ENCODE measurements at regions not wholly inside any gene's neighbourhood (a gene's known extent, or its start where the extent isn't known, plus 50 kb on each side); places are given as distances from the start of the nearest gene placed in this dataset.

DNA sequence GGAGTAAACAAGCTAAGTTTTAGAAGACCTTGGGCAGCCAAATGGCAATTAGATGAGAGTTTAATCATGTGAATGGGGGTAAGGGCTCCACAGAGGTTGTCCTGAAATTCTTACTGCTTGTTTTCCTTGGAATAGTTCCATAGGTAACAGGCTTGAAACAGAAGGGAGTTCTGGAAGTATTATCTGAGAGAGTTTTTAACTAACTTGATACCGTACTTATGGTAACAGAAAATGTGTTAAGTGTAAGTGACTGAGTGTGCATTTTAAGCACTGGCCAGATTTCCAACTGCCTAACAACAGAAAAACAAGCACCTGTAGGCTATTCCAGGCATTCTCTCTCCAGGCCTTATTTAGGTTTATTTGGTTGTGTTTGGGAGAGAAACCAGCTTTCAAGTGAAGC lies 414.6 kb upstream of the PDE3A start:
- no peak overlapping the region for H3K4me3 ChIP-seq (ENCODE audit: low read depth, low read length)
- no peaks in the 10 kb centered on the region for H3K36me3 ChIP-seq (ENCODE audit: control insufficient read depth, insufficient read depth, low read length)
- FAIRE-seq = no peak
- no peaks in the 10 kb centered on the region for H3K27me3 ChIP-seq (ENCODE audit: control insufficient read depth, insufficient read depth, low read length)
- no peak for DNase-seq (ENCODE audit: low read depth)
- TF ChIP-seq, protein P1, sequence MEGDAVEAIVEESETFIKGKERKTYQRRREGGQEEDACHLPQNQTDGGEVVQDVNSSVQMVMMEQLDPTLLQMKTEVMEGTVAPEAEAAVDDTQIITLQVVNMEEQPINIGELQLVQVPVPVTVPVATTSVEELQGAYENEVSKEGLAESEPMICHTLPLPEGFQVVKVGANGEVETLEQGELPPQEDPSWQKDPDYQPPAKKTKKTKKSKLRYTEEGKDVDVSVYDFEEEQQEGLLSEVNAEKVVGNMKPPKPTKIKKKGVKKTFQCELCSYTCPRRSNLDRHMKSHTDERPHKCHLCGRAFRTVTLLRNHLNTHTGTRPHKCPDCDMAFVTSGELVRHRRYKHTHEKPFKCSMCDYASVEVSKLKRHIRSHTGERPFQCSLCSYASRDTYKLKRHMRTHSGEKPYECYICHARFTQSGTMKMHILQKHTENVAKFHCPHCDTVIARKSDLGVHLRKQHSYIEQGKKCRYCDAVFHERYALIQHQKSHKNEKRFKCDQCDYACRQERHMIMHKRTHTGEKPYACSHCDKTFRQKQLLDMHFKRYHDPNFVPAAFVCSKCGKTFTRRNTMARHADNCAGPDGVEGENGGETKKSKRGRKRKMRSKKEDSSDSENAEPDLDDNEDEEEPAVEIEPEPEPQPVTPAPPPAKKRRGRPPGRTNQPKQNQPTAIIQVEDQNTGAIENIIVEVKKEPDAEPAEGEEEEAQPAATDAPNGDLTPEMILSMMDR (IDR thresholded peaks at IDR 0.05; ENCODE audit: insufficient read depth, low read length, severe bottlenecking) = no peak

DNA sequence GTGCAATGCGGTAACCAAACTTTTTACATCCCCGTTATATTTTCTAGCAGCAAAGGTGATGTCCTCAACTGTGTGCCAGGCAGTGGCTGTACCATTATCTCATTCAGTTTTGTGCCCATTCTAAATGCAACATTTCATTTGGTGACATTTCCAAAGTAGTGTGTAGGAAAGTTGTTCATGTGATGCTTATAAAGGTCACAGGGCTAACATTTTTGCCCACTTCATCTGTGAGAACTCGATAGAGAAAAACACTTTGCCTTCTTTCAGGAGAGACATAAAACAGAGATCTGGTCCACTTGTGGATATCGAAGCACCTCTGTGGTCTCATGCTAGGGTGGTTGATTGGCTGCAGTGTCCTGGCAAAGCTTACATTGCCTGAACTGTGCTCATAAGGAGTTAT lies 414.2 kb upstream of the PDE3A start:
- TF ChIP-seq, protein P1 (IDR thresholded peaks at IDR 0.05; ENCODE audit: insufficient read depth, low read length, severe bottlenecking) = no peak
- FAIRE-seq = no peak

DNA sequence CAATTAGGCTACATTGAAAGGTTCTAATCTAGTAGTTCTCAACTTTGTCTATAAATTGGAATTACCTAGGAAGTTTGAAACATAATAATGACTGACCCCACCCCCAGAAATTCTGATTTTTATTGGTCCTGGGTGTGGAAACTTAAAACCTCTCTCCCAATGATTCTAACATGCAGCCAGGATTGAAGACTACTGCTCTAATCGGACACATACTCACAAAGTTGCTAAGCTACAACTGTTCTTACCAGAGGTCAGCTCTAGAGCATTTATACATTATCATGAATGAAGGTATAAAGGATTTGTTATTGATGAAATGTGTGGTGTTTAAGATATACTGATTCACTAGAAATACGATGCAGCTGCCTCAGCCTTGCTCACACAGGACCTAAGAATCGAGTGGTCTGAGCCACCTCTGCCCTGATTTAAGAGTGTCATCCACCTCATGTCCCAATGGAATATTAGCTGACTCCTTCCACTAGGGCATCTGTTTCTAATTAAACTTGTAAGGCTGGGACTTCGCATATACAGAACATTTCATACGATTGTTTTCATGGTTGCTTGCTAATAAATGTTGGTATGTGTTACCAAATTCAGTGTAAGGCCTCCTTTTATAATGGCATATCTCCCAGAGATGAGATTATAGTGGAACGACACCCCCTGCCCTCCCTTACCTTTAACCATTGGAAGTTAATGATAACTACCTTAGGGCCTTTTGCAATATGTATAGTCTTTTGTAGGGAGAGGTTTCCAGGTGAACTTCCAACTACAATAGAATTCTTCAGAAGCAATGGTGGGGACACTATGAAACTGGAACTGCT lies 410.8 kb upstream of the PDE3A start:
- H3K27me3 ChIP-seq (ENCODE audit: control insufficient read depth, insufficient read depth, low read length) = no peaks in the 10 kb centered on the region
- FAIRE-seq (no peak), DNase-seq (ENCODE audit: low read depth) (no peak)
- TF ChIP-seq, protein P1 (IDR thresholded peaks at IDR 0.05; ENCODE audit: insufficient read depth, low read length, severe bottlenecking) = no peak
- no peaks in the 10 kb centered on the region for H3K36me3 ChIP-seq (ENCODE audit: control insufficient read depth, insufficient read depth, low read length)
- no peak overlapping the region for H3K4me3 ChIP-seq (ENCODE audit: low read depth, low read length)

More for the DNA sequence above, 414.2 kb upstream of the PDE3A start:
- no peak for DNase-seq (ENCODE audit: low read depth)
- no peaks in the 10 kb centered on the region for H3K36me3 ChIP-seq (ENCODE audit: control insufficient read depth, insufficient read depth, low read length)
- no peaks in the 10 kb centered on the region for H3K27me3 ChIP-seq (ENCODE audit: control insufficient read depth, insufficient read depth, low read length)
- H3K4me3 ChIP-seq (ENCODE audit: low read depth, low read length) = no peak overlapping the region

DNA sequence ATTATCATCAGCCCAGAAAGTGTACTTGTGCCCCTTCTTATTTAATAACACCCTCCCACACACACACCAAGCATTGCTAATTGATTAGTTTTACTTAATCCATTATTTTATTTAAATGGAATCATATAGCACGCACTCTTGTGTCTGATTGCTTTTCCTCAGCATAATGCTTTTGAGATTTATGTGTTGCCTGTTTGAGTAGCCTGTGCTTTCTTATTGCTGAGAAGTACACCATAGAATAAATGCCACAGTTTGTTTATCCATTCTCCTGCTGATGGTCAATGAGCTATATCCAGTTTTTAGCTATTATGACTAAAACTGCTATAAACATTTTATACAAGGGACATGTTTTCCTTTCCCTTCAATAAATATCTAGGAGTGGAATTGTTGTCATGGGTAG lies 409.9 kb upstream of the PDE3A start:
- Histone ChIP-seq H3K27me3 (ENCODE audit: control insufficient read depth, insufficient read depth, low read length) (no peaks in the 10 kb centered on the region), H3K36me3 (ENCODE audit: control insufficient read depth, insufficient read depth, low read length) (no peaks in the 10 kb centered on the region), H3K4me3 (ENCODE audit: low read depth, low read length) (no peak overlapping the region)
- no peak for DNase-seq (ENCODE audit: low read depth)
- FAIRE-seq = no peak
- TF ChIP-seq, protein P1 (IDR thresholded peaks at IDR 0.05; ENCODE audit: insufficient read depth, low read length, severe bottlenecking) = no peak

DNA sequence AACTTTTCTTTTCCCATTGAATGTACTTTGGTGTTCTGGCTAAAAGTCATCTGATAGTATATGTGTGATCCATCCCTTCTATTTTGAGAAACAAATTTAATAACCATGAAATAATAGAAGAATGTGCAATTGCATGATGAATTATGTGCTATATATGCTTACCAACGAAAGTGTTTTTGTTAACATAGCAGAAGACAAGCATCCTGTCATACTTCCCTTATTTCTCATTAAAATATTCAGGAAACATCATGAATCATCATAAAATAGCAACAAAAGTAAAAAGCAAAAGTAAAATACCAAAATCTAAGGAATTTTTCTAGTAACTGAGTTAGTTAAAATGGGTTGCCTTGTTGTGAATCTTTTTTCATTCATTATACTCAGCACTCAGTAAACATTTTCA lies 409.0 kb upstream of the PDE3A start:
- no peaks in the 10 kb centered on the region for H3K36me3 ChIP-seq (ENCODE audit: control insufficient read depth, insufficient read depth, low read length)
- H3K4me3 ChIP-seq (ENCODE audit: low read depth, low read length) = no peak overlapping the region
- TF ChIP-seq, protein P1 (IDR thresholded peaks at IDR 0.05; ENCODE audit: insufficient read depth, low read length, severe bottlenecking) = no peak
- FAIRE-seq (no peak), DNase-seq (ENCODE audit: low read depth) (no peak)
- H3K27me3 ChIP-seq (ENCODE audit: control insufficient read depth, insufficient read depth, low read length) = no peaks in the 10 kb centered on the region

DNA sequence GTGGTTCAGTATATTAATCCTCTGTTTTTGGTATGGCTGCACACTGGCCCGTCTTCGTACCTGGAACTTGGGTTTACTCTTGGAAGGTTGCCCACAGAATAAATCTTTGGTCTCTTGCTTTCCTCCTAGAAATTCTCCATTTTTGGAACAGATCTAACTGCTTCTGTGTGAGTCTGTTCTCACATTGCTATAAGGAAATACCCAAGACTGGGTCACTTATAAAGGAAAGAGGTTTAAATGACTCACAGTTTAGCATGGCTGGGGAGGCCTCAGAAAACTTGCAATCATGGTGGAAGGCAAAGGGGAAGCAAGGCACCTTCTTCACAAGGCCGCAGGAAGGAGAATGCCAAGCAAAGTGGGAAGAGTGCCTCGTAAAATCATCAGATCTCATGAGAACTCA lies 407.8 kb upstream of the PDE3A start:
- DNase-seq (ENCODE audit: low read depth) = no peak
- Histone ChIP-seq H3K27me3 (ENCODE audit: control insufficient read depth, insufficient read depth, low read length) (no peaks in the 10 kb centered on the region), H3K36me3 (ENCODE audit: control insufficient read depth, insufficient read depth, low read length) (no peaks in the 10 kb centered on the region), H3K4me3 (ENCODE audit: low read depth, low read length) (no peak overlapping the region)
- TF ChIP-seq, protein P1 (IDR thresholded peaks at IDR 0.05; ENCODE audit: insufficient read depth, low read length, severe bottlenecking) = no peak
- no peak for FAIRE-seq

All from bronchial epithelial cell (primary cell).